Panc1 (cell line): ENCODE measurements at regions not wholly inside any gene's neighbourhood (a gene's known extent, or its start where the extent isn't known, plus 50 kb on each side); places are given as distances from the start of the nearest gene placed in this dataset.

Source experiments
- POLR2AphosphoS5 ChIP-seq: IDR thresholded peaks from 2 replicates; pipeline ENCODE4 v1.6.1; 2012; ENCODE audit warnings: mild to moderate bottlenecking, low read depth, low read length, moderate library complexity
- SIN3A ChIP-seq: IDR thresholded peaks from 2 replicates; pipeline ENCODE4 v1.6.1; 2012; ENCODE audit warnings: low read depth, mild to moderate bottlenecking, low read length, moderate library complexity, borderline replicate concordance; ENCODE audit not compliant: insufficient read depth
- TF ChIP-seq, protein P1 (sequence below): fragments of 450-650 bp; IDR thresholded peaks from 2 replicates; pipeline ENCODE4 v1.5.1; 2017; ENCODE audit warnings: mild to moderate bottlenecking
- TF ChIP-seq, protein P2 (sequence below), 2 experiments: IDR thresholded peaks; 2 replicates each; pipeline ENCODE4 v1.6.1; 2011 to 2012; ENCODE audit warnings: low read depth in 2 of 2, control low read depth in 1 of 2, low read length in 1 of 2, mild to moderate bottlenecking in 1 of 2, moderate library complexity in 1 of 2; ENCODE audit not compliant: insufficient read depth in 1 of 2

DNA sequence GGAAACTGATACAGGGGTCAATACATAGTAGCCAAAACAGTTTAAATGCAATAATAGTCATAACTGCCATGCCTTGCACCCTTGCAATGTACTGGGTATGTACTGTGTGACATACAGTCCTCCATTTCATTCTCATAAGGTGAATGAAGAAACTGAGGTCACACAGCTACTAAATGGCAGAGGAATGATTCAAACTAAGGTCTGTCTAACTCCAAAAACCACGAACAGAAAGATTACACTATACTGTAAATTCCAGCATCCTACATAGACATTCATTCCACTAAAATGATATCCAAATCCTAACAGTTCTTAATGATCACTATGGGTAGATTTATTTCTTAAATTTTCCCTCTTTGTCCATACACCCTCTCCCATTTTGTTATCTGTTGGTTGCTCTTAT, 238.1 kb upstream of the SERP2 start:
- TF ChIP-seq, protein P1, sequence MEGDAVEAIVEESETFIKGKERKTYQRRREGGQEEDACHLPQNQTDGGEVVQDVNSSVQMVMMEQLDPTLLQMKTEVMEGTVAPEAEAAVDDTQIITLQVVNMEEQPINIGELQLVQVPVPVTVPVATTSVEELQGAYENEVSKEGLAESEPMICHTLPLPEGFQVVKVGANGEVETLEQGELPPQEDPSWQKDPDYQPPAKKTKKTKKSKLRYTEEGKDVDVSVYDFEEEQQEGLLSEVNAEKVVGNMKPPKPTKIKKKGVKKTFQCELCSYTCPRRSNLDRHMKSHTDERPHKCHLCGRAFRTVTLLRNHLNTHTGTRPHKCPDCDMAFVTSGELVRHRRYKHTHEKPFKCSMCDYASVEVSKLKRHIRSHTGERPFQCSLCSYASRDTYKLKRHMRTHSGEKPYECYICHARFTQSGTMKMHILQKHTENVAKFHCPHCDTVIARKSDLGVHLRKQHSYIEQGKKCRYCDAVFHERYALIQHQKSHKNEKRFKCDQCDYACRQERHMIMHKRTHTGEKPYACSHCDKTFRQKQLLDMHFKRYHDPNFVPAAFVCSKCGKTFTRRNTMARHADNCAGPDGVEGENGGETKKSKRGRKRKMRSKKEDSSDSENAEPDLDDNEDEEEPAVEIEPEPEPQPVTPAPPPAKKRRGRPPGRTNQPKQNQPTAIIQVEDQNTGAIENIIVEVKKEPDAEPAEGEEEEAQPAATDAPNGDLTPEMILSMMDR = no peak
- TF ChIP-seq SIN3A = no peak
- no peak for TF ChIP-seq POLR2AphosphoS5
- TF ChIP-seq, protein P2, sequence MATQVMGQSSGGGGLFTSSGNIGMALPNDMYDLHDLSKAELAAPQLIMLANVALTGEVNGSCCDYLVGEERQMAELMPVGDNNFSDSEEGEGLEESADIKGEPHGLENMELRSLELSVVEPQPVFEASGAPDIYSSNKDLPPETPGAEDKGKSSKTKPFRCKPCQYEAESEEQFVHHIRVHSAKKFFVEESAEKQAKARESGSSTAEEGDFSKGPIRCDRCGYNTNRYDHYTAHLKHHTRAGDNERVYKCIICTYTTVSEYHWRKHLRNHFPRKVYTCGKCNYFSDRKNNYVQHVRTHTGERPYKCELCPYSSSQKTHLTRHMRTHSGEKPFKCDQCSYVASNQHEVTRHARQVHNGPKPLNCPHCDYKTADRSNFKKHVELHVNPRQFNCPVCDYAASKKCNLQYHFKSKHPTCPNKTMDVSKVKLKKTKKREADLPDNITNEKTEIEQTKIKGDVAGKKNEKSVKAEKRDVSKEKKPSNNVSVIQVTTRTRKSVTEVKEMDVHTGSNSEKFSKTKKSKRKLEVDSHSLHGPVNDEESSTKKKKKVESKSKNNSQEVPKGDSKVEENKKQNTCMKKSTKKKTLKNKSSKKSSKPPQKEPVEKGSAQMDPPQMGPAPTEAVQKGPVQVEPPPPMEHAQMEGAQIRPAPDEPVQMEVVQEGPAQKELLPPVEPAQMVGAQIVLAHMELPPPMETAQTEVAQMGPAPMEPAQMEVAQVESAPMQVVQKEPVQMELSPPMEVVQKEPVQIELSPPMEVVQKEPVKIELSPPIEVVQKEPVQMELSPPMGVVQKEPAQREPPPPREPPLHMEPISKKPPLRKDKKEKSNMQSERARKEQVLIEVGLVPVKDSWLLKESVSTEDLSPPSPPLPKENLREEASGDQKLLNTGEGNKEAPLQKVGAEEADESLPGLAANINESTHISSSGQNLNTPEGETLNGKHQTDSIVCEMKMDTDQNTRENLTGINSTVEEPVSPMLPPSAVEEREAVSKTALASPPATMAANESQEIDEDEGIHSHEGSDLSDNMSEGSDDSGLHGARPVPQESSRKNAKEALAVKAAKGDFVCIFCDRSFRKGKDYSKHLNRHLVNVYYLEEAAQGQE (IDR thresholded peaks at IDR 0.05; ENCODE audit: insufficient read depth in 1 of 2, low read depth in 2 of 2, low read length in 1 of 2) = no peak
